ENCODE measurements at regions not wholly inside any gene's neighbourhood (a gene's known extent, or its start where the extent isn't known, plus 50 kb on each side); places are given as distances from the start of the nearest gene placed in this dataset.

DNA sequence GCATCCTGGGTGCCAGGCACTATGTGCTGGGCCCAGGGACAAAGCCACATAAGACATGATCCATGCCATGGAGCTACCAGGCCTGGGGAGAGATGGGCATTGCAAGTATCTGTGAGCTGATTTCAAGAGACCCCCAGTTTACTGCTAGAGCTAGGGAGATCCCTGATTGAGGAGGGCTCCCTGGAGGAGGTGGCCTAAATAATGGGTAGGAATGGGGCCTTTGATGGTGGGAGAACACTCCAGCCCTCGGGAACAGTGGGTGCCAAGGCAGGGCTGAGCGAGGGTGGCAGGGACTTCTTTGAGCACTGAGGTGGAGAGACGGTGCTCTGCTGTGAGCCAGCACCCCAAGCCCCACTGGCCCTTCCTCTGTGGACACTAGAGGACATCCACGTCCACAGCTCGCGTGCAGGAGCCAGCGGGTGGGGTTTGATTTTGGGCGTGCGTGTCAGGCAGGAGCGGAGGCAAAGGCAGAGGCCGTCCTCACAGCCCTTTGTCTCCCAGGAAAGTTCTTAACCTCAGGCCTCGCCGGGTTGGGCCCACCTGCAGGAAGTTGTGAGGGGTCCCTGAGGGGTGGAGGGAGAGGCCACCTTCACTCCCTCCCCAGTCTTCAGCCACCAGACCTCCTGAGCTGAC is 52.9 kb upstream of the PPARA start:
- no peak for TF ChIP-seq POLR2A (IDR thresholded peaks at IDR 0.05; ENCODE audit: low read depth, low read length)
- FAIRE-seq = no peak
- no peak for DNase-seq (ENCODE audit: insufficient read length, low spot score)

DNA sequence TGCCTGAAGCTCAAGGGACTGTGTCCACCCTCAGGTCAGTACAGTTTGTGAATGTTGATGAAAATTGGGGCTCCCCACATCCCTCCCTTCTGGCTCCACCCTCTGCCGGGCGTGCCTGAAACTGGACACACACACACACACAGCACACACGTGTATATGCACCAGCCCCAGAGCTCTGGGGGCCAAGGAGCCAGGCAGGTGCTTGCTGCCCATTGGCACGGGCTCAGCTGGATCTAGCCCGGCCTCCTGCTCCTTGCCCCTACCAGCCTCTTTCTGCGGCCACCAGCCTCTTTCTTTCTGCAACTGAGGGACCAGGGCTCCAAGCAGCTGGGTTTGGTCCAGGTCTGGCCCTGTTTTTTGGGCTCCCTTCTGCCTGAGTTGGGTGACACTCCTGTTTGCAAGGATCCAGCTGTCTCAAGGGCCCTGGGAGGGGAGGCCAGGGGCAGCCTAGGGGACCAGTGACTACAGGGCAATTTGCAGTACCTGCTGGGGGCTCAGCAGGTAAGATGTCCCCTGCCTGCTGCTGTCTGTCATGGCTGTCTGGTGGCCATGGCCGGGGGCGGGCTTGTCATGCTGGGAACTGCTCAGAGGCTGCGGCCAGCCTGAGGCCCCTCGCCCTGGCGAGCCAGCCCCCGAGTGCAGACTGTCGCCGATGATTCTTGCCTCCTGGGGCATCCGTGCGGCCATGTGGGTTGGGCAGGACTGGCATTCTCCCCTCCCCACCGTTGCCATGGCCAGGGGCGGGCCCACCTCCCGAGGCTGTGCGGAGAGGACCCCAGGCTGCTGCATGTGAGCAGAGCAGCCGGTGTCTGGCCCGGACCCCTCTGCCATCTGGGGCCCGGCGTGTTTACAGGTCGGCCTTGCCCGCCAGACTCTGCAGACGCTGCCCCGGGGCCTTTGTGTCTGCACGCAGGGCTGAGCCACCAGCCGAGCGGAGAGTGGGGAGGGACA is 51.5 kb upstream of the PPARA start:
- DNase-seq (ENCODE audit: insufficient read length, low spot score) = no peak
- FAIRE-seq = no peak
- TF ChIP-seq POLR2A (IDR thresholded peaks at IDR 0.05; ENCODE audit: low read depth, low read length) = no peak

DNA sequence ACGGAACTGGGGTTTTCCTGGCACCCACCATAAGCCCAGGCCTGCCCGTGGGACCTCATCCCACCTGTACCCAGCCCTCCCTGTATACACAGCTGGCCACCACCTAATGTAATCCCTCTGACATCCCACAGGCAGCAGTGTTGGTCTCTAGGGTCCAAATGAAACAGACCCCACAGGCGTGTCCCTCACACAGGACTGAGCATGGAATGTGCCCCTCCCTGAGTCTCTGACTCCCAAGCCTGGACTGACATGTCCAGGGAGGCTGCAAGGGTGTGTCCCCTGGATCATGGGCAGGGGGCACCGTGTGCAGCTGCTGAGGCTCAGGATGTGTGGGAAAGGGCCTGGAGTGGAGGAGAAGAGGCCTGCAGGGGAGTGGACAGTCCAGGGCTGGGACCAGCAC is 50.6 kb upstream of the PPARA start:
- DNase-seq (ENCODE audit: insufficient read length, low spot score) (no peak), FAIRE-seq (no peak)
- TF ChIP-seq POLR2A (IDR thresholded peaks at IDR 0.05; ENCODE audit: low read depth, low read length) = no peak

DNA sequence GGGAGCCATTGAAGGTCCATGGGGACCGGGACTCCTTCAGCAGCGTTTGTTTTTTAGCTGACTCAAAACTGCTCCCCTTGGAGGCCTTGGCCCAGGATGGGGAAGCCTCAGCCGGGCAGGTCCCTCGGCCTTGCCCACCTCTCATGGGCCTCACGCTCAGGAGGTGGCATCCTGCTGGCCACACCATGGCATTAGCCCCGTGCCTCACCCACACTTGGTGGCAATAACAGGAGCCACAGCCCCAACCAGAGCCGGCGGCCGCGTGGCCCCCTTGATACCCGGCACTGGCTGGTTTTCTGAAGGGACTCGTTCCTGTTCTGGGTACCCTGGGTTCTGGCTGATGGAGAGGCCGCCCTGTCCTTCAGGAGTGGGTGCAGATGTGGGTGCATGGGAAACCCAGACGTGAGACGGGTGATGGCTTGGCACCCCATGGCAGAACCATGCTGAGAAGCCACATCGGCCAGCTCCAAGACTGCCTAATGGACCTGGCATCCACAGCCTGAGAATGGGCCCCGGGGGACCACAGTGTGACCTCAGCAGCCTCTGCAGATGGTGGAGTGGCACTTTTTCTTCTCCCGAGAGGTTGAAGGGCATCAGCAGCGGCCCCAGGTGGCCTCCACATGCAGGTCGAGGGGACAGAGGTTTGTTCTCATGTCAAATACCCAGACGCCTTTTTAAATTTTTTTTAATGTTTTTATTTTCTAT is 49.8 kb upstream of the PPARA start:
- FAIRE-seq (no peak), DNase-seq (ENCODE audit: insufficient read length, low spot score) (no peak)
- TF ChIP-seq POLR2A (IDR thresholded peaks at IDR 0.05; ENCODE audit: low read depth, low read length) = no peak
